Neural progenitor cell (in vitro differentiated cells): ENCODE measurements at regions not wholly inside any gene's neighbourhood (a gene's known extent, or its start where the extent isn't known, plus 50 kb on each side); places are given as distances from the start of the nearest gene placed in this dataset.

Experiments used
- CTCF ChIP-seq: fragments of 200-600 bp; sonication (generic); IDR thresholded peaks from 2 replicates; pipeline ENCODE4 v1.5.1; 2017; ENCODE audit warnings: antibody characterized with exemption, mild to moderate bottlenecking
- EZH2 ChIP-seq: fragments of 200-600 bp; sonication (generic); IDR thresholded peaks from 2 replicates; pipeline ENCODE4 v1.6.1; 2017; ENCODE audit warnings: antibody characterized with exemption, mild to moderate bottlenecking, moderate library complexity
- EZH2phosphoT487 ChIP-seq: fragments of 200-600 bp; sonication (generic); IDR thresholded peaks from 2 replicates; pipeline ENCODE4 v1.6.1; 2017; ENCODE audit warnings: antibody characterized with exemption

- TF ChIP-seq CTCF (no peak), EZH2phosphoT487 (no peak), EZH2 (no peak)
Measured at GRCh38 chr15:29917600-29918597, 95.6 kb upstream of the TJP1 start.
